PFSK-1 (cell line): ENCODE measurements at regions not wholly inside any gene's neighbourhood (a gene's known extent, or its start where the extent isn't known, plus 50 kb on each side); places are given as distances from the start of the nearest gene placed in this dataset.

Experiments used
- FOXP2 ChIP-seq: optimal IDR thresholded peaks from 2 replicates; pipeline ENCODE3; 2011; ENCODE audit warnings: borderline replicate concordance, control low read depth, inconsistent platforms; ENCODE audit not compliant: insufficient read depth; ENCODE audit errors: extremely low read length, extremely low read depth
- POLR2AphosphoS5 ChIP-seq: IDR thresholded peaks from 2 replicates; pipeline ENCODE4 v1.6.1; 2012; ENCODE audit warnings: low read depth, mild to moderate bottlenecking, control low read depth, low read length, moderate library complexity
- SIN3A ChIP-seq: IDR thresholded peaks from 2 replicates; pipeline ENCODE4 v1.6.1; 2012; ENCODE audit warnings: mild to moderate bottlenecking, low read length, moderate library complexity, borderline replicate concordance; ENCODE audit not compliant: insufficient read depth
- TAF1 ChIP-seq: IDR thresholded peaks from 2 replicates; pipeline ENCODE4 v1.6.1; 2012; ENCODE audit warnings: low read length, control low read depth, borderline replicate concordance; ENCODE audit not compliant: insufficient read depth
- TF ChIP-seq, protein P1 (sequence below), 2 experiments: IDR thresholded peaks; 2 replicates each; pipeline versions ENCODE4 v1.6.1 to v1.8.0; 2011 to 2012; ENCODE audit warnings: low read depth in 2 of 2, low read length in 2 of 2, control low read depth in 1 of 2, inconsistent platforms in 1 of 2, mild to moderate bottlenecking in 1 of 2, moderate library complexity in 1 of 2; ENCODE audit not compliant: insufficient read depth in 1 of 2

GRCh38 chr12:88884600-88884999 is 304.3 kb upstream of the KITLG start:
- no peak for TF ChIP-seq POLR2AphosphoS5
- TF ChIP-seq FOXP2 = no peak
- TF ChIP-seq, protein P1, sequence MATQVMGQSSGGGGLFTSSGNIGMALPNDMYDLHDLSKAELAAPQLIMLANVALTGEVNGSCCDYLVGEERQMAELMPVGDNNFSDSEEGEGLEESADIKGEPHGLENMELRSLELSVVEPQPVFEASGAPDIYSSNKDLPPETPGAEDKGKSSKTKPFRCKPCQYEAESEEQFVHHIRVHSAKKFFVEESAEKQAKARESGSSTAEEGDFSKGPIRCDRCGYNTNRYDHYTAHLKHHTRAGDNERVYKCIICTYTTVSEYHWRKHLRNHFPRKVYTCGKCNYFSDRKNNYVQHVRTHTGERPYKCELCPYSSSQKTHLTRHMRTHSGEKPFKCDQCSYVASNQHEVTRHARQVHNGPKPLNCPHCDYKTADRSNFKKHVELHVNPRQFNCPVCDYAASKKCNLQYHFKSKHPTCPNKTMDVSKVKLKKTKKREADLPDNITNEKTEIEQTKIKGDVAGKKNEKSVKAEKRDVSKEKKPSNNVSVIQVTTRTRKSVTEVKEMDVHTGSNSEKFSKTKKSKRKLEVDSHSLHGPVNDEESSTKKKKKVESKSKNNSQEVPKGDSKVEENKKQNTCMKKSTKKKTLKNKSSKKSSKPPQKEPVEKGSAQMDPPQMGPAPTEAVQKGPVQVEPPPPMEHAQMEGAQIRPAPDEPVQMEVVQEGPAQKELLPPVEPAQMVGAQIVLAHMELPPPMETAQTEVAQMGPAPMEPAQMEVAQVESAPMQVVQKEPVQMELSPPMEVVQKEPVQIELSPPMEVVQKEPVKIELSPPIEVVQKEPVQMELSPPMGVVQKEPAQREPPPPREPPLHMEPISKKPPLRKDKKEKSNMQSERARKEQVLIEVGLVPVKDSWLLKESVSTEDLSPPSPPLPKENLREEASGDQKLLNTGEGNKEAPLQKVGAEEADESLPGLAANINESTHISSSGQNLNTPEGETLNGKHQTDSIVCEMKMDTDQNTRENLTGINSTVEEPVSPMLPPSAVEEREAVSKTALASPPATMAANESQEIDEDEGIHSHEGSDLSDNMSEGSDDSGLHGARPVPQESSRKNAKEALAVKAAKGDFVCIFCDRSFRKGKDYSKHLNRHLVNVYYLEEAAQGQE (IDR thresholded peaks at IDR 0.05; ENCODE audit: insufficient read depth in 1 of 2, low read depth in 2 of 2, low read length in 2 of 2) = no peak
- no peak for TF ChIP-seq TAF1
- TF ChIP-seq SIN3A = no peak

DNA sequence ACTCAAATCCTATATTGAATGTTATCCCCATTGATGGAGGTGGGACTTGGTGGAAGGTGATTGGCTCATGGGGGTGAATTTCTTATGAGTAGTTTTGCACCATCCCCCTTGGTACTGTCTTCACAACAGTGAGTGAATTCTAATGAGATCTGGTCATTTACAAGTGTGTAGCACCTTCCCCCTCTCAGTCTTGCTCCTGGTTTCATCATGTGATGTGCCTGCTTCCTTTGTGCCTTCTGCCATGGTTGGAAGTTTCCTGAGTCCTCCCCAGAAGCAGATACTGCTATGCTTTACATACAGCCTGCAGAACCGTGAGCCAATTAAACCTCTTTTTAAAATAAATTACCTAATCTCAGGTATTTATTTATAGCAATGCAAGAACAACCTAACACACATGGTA is 302.4 kb upstream of the KITLG start:
- no peak for TF ChIP-seq FOXP2
- no peak for TF ChIP-seq POLR2AphosphoS5
- TF ChIP-seq, protein P1 (IDR thresholded peaks at IDR 0.05; ENCODE audit: insufficient read depth in 1 of 2, low read depth in 2 of 2, low read length in 2 of 2) = no peak
- TF ChIP-seq SIN3A = no peak
- TF ChIP-seq TAF1 = no peak

- TF ChIP-seq TAF1 = no peak
- TF ChIP-seq, protein P1 (IDR thresholded peaks at IDR 0.05; ENCODE audit: insufficient read depth in 1 of 2, low read depth in 2 of 2, low read length in 2 of 2) = no peak
- TF ChIP-seq POLR2AphosphoS5 = no peak
- no peak for TF ChIP-seq FOXP2
- no peak for TF ChIP-seq SIN3A
Observed at GRCh38 chr12:88880051-88880450, 299.8 kb upstream of the KITLG start.

DNA sequence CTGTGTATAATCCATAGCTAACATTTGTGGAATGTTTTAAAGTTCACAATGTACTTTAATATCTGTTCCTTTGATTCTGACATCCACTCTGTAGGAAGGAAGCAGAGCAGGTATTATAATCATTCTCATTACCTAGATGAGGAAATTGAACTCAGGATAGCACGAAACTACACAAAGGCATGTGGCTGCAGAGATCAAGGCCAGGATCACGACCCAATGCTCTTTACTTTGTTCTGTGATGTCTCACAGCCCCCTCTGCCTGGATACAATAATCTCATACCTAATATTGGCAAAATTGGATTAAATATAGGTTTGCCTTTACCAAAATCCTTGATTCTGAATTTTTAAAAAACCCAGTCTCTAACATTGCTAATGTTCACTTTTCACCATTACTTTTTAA is 298.0 kb upstream of the KITLG start:
- no peak for TF ChIP-seq SIN3A
- TF ChIP-seq, protein P1 (IDR thresholded peaks at IDR 0.05; ENCODE audit: insufficient read depth in 1 of 2, low read depth in 2 of 2, low read length in 2 of 2) = no peak
- TF ChIP-seq FOXP2 = no peak

- TF ChIP-seq POLR2AphosphoS5 = no peak
- TF ChIP-seq, protein P1 (IDR thresholded peaks at IDR 0.05; ENCODE audit: insufficient read depth in 1 of 2, low read depth in 2 of 2, low read length in 2 of 2) = no peak
- TF ChIP-seq SIN3A = no peak
- TF ChIP-seq TAF1 = no peak
- TF ChIP-seq FOXP2 = no peak
Observed at GRCh38 chr12:88876857-88877256, 296.6 kb upstream of the KITLG start.
